GM21529 (cell line): ENCODE measurements at regions not wholly inside any gene's neighbourhood (a gene's known extent, or its start where the extent isn't known, plus 50 kb on each side); places are given as distances from the start of the nearest gene placed in this dataset.

Experiments used
- ATAC-seq: cut with Tn5 transposase; IDR thresholded peaks from one replicate; pipeline ENCODE4 v1.9.1; 2021; ENCODE audit not compliant: unreplicated experiment

GRCh38 chr14:54088271-54088670, 131.6 kb upstream of the BMP4 start:
- ATAC-seq, result no peak

GRCh38 chr14:54090274-54090673, 133.6 kb upstream of the BMP4 start:
- no peak for ATAC-seq

GRCh38 chr14:54094765-54095164, 138.1 kb upstream of the BMP4 start:
- no peak for ATAC-seq

- ATAC-seq, result no peak
These were observed 141.9 kb upstream of the BMP4 start for GRCh38 chr14:54098536-54098935.

GRCh38 chr14:54102051-54102456, 145.4 kb upstream of the BMP4 start:
- ATAC-seq, result no peak

- no peak for ATAC-seq
These were observed 145.9 kb upstream of the BMP4 start for GRCh38 chr14:54102530-54102929.

- no peak for ATAC-seq
These were observed 148.0 kb upstream of the BMP4 start for GRCh38 chr14:54104601-54105145.

GRCh38 chr14:54105406-54105805, 148.8 kb upstream of the BMP4 start:
- no peak for ATAC-seq

GRCh38 chr14:54105898-54106297, 149.3 kb upstream of the BMP4 start:
- no peak for ATAC-seq

- no peak for ATAC-seq
These were observed 150.2 kb upstream of the BMP4 start for GRCh38 chr14:54106661-54107377.

GRCh38 chr14:54108481-54109471, 152.2 kb upstream of the BMP4 start:
- no peak for ATAC-seq

GRCh38 chr14:54109521-54110120, 153.0 kb upstream of the BMP4 start:
- no peak for ATAC-seq

- ATAC-seq, result no peak
These were observed 158.3 kb upstream of the BMP4 start for GRCh38 chr14:54114941-54115340.

GRCh38 chr14:54116198-54116885, 159.7 kb upstream of the BMP4 start:
- ATAC-seq, result no peak

GRCh38 chr14:54116972-54117371, 160.3 kb upstream of the BMP4 start:
- no peak for ATAC-seq

- no peak for ATAC-seq
These were observed 160.8 kb upstream of the BMP4 start for GRCh38 chr14:54117396-54117795.

GRCh38 chr14:54117924-54118323, 161.3 kb upstream of the BMP4 start:
- no peak for ATAC-seq

- ATAC-seq, result no peak
These were observed 163.6 kb upstream of the BMP4 start for GRCh38 chr14:54120260-54120659.

- ATAC-seq, result no peak
These were observed 164.9 kb upstream of the BMP4 start for GRCh38 chr14:54121466-54122027.

GRCh38 chr14:54123841-54124240, 167.2 kb upstream of the BMP4 start:
- no peak for ATAC-seq
